Stimulated activated naive CD8-positive, alpha-beta T cell treated with anti-CD3 and anti-CD28 coated beads, Interleukin-15, amount 100 ng/mL, for 72 hours (primary cell): ENCODE measurements at regions not wholly inside any gene's neighbourhood (a gene's known extent, or its start where the extent isn't known, plus 50 kb on each side); places are given as distances from the start of the nearest gene placed in this dataset.

ENCODE experiments used
- ATAC-seq: fragments of 150-1000 bp; cut with Tn5 transposase; 2 replicates; pipeline ENCODE4 v1.10.0; 2021; ENCODE audit warnings: mild to moderate bottlenecking, moderate library complexity
- DNase-seq, 2 donors: peaks; one replicate each; pipeline ENCODE4 v3.0.0; 2021 to 2022
- H3K27ac Mint-ChIP-seq, 2 donors: one replicate each; pipeline ENCODE4 v1.8.0; 2022; ENCODE audit warnings: mild to moderate bottlenecking in 2 of 2, mixed read lengths in 2 of 2, moderate library complexity in 2 of 2
- H3K27me3 Mint-ChIP-seq: one replicate; pipeline ENCODE4 v1.8.0; 2022; ENCODE audit warnings: mixed read lengths
- H3K4me1 Mint-ChIP-seq: one replicate; pipeline ENCODE4 v1.8.0; 2022; ENCODE audit warnings: mild to moderate bottlenecking, mixed read lengths
- H3K4me3 Mint-ChIP-seq, 2 donors: one replicate each; pipeline ENCODE4 v1.8.0; 2022; ENCODE audit warnings: mild to moderate bottlenecking in 2 of 2, mixed read lengths in 2 of 2, moderate library complexity in 1 of 2
- H3K9me3 Mint-ChIP-seq, 2 donors: one replicate each; pipeline ENCODE4 v1.8.0; 2022; ENCODE audit warnings: mixed read lengths in 2 of 2

DNA sequence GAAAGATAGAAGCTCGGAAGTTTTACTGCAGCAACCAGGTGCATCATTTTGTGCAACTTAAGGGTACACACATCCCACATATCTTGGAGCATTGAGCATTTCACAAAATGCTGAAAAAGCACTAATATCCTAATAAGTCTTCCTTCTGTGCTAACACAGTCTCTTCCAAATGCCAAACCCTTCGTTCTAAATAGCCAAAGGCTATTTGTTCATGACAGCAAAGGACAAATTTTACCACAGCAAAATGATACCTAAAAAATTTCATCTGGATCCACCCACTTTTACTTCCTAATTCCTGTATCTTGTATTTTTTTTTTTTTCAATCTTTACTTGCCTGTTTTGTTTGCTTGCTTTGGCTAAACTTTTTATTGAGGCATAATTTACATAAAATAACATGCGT is 435.0 kb downstream of the RND3 start:
- Mint-ChIP-seq H3K4me3 (no peak overlapping the region), H3K27ac (no peak overlapping the region), H3K4me1 (no peaks in the 10 kb centered on the region), H3K27me3 (no peaks in the 10 kb centered on the region), H3K9me3 (peaks cover 0 to 4% of the 10 kb centered on the region in 2 donors)
- no peak for ATAC-seq
- DNase-seq, result no peak

DNA sequence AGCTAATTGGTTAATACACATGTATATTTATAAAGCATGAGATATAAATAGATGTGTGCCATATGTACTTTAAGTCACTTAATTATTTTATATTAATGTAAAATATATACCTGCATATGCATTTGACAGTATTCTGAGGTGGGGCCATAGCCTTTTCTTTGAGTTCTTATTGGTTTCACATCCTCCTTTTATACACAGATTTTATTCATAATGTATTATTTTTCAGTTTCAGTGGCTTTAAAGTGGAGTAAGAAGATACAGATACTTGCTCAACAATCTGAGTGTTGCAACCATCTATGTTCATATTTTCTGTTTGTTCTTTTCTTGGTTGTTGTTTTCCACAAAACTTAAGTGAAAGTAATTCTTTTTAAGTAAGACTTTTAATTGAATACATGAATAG is 436.5 kb downstream of the RND3 start:
- Mint-ChIP-seq H3K27me3 (no peaks in the 10 kb centered on the region), H3K4me3 (no peak overlapping the region), H3K27ac (no peak overlapping the region), H3K4me1 (no peaks in the 10 kb centered on the region), H3K9me3 (peaks cover 4 to 6% of the 10 kb centered on the region in 2 donors)
- DNase-seq, result no peak
- ATAC-seq, result no peak

DNA sequence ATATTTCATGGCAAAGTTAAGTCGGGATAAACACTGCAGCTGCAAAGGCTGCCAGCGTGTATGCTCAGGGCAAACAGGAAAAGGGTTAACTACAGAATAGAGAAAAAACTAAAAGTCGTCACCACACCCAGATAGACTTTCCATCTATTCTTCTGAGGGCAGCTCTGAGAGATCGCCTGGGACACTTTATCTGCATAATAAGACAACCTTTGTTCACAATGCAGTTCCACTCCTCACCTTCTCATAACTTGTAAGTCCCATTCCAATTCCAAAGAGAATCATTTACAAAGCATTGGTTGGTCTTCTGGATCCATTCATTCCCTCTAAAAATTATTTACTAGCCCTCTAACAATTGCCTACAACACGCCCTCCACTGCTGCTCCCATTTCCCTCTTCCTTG is 437.4 kb downstream of the RND3 start:
- ATAC-seq (no peak), DNase-seq (no peak)
- Mint-ChIP-seq H3K9me3 (peaks cover 4 to 6% of the 10 kb centered on the region in 2 donors), H3K27ac (no peak overlapping the region), H3K4me3 (no peak overlapping the region), H3K27me3 (no peaks in the 10 kb centered on the region), H3K4me1 (no peaks in the 10 kb centered on the region)

DNA sequence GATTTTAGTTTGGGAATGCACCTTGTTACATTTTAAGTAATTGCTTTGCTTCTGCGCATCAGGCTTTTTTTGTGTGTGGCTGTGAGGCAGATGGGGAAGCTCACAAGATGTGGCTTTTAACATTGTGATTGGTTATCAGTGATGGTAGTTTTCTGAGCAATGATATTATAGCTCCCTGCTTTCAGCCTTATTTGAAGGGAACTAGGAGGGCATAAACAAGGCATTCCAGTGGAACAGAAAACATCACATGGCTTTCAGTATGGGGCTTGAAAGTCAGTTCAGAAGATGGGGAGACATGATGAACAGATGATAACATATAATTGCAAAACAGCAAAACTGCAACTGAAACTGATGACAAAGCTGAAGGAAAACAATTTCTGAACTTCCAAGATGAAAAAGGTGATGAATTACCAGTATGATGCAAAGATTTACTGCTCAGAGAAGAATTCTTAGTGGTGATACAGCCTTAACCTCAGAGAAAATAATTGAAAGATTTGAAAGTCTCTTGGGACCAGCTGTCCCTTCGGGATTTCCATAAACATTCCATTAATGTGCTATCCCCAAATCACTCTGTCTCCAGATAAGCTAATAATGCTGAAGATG is 439.7 kb downstream of the RND3 start:
- H3K27ac Mint-ChIP-seq, result no peak overlapping the region
- DNase-seq, result no peak
- no peaks in the 10 kb centered on the region for H3K27me3 Mint-ChIP-seq

DNA sequence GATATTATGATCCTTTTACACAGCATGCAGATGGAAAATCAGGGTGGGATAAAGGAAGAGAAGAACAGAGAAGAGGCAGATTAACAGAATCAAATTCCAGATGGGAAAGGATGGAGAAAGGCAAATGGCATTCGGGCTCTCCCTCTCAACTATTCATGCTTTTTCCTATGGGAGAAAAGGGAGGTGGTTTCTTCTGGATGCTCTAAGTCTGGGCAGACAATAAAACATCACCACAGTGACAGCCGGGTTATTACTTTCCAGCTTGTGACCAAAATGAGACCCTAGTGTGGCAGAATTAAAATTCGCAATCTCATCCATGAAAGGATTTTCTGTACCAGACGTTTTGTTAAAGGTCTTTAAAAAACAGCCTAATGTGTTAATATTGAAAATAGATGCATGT is 440.7 kb downstream of the RND3 start:
- H3K27ac Mint-ChIP-seq, result no peak overlapping the region
- peaks cover 0 to 13% of the 10 kb centered on the region in 2 donors for H3K9me3 Mint-ChIP-seq
- no peaks in the 10 kb centered on the region for H3K27me3 Mint-ChIP-seq
- no peak overlapping the region for H3K4me3 Mint-ChIP-seq
- DNase-seq, result no peak
- no peak for ATAC-seq
- no peaks in the 10 kb centered on the region for H3K4me1 Mint-ChIP-seq

More for the DNA sequence above, 439.7 kb downstream of the RND3 start:
- peaks cover 0 to 10% of the 10 kb centered on the region in 2 donors for H3K9me3 Mint-ChIP-seq
- no peak overlapping the region for H3K4me3 Mint-ChIP-seq
- H3K4me1 Mint-ChIP-seq, result no peaks in the 10 kb centered on the region
- ATAC-seq, result no peak

DNA sequence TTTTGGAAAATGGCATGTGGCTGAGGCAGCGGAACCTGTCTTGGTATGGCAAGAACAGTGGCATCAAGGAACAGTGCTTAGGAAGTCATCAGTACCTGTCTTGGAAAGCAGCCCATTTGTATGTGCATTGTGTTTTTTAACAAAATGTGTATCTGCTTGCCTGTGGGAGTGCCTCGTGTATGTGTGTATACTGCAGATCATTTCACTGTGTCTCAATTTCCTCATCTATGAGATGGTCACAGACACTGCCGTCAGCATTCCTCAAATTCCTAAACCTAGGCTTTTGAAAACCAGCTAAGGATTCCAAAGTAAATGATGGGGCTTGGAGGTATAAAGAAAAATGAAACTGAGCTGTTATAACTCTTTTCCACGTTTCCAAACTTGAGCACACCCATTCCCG is 441.3 kb downstream of the RND3 start:
- H3K4me1 Mint-ChIP-seq, result no peaks in the 10 kb centered on the region
- peaks cover 0 to 13% of the 10 kb centered on the region in 2 donors for H3K9me3 Mint-ChIP-seq
- no peak overlapping the region for H3K4me3 Mint-ChIP-seq
- no peaks in the 10 kb centered on the region for H3K27me3 Mint-ChIP-seq
- H3K27ac Mint-ChIP-seq, result no peak overlapping the region
- no peak for DNase-seq
- ATAC-seq, result no peak

DNA sequence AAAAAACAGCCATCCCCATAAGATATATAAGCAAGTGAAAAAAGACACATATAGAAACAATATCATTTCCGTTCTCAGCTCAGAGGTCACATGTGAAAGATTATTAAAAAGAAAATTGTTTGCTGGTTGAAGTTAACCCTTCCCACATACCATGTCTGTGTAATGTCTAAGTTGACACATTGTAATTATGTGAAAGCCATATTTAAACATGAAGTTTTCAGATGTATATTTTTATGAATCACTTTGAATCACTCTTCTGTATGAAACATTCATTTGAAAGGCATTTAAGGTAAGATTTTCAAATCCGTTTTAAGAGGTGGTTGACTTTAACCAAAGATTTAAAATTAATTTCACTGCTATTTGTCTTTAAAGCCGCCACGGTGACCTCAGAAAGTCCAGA is 441.9 kb downstream of the RND3 start:
- Mint-ChIP-seq H3K27me3 (no peaks in the 10 kb centered on the region), H3K9me3 (peaks cover 0 to 13% of the 10 kb centered on the region in 2 donors), H3K4me3 (no peak overlapping the region), H3K4me1 (no peaks in the 10 kb centered on the region), H3K27ac (no peak overlapping the region)
- ATAC-seq, result no peak
- DNase-seq, result no peak

DNA sequence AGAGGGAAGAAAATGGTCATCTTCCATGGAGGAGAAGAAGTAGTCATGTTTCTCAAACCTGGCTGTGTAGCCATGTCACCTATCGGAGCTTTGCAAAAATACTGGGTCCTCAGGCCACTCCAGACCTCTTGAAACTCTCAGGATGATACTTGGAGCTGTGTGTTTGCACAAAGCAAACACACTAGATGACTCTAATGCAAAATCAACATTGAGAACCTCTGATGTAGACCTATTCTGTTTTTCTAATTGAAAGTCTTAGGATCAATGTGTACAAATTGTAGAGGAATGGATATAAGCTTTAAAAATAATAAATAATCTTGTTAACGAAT is 444.3 kb downstream of the RND3 start:
- DNase-seq (no peak), ATAC-seq (no peak)
- Mint-ChIP-seq H3K27ac (no peak overlapping the region), H3K4me1 (no peaks in the 10 kb centered on the region), H3K9me3 (peaks cover 0 to 13% of the 10 kb centered on the region in 2 donors), H3K4me3 (no peak overlapping the region), H3K27me3 (no peaks in the 10 kb centered on the region)

DNA sequence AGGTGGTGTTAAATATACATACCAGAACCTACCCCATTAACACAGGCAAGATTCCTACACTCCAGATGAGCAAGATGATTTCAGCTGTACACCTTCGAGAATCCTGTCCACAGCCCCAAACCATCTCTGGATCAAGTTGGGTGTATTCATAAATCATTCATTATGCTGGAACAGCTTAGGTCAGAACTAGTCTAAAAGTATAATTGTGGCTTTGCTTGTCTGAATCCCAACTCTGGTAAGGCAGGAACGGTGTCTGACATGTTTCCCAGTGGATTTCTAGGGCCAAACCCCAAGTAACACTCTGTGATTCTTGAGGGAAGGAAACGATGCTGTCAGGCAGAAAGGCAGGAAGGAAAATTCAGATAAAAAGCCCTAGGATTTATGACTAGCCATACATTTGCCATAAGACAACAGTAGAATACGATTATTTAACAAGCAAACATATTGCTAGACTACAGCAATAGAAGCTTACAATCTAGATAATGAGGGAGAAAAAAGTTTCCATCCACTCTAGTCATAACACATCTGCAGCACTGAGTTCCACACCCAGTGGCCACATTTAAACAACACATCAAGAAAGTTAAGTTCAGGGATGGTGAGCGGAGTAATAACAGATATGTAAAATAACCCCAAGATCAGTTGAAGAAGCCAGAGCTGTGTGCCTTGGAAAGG is 444.8 kb downstream of the RND3 start:
- no peaks in the 10 kb centered on the region for H3K4me1 Mint-ChIP-seq
- ATAC-seq (no peak), DNase-seq (no peak)
- no peak overlapping the region for H3K27ac Mint-ChIP-seq
- H3K27me3 Mint-ChIP-seq, result no peaks in the 10 kb centered on the region
- peaks cover 0 to 13% of the 10 kb centered on the region in 2 donors for H3K9me3 Mint-ChIP-seq
- H3K4me3 Mint-ChIP-seq, result no peak overlapping the region

DNA sequence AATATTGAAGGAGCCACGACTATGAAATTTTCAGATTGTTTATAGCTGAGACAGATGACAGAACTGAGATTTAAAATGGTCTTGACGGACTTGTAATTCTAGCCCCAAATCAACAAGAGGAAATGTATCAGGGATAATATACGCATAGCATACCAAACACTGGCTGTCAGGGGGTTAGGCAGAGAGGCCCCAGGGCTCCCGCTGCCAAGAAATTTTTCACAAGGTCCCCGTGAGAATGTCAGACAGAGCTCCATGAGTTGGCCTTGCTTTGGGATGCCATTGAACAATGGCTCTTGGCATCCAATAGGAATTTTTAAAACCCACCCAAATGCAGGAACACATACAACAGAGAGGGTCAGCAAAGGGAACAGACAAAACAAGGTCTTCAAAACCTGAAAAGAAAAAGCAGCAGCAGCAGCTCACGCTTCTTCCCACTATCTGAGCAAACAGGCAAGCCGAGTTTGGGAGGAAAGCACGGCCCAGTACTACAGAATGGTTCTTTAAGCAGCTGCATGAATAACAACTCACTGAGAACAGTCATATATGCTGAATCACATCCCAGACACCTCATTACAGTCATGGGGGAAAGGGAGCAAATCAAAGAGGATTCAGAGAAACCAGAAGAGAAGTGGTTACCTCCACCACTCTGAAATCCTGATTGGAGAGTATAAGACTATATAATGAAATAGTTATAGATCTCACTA is 445.6 kb downstream of the RND3 start:
- Mint-ChIP-seq H3K4me3 (no peak overlapping the region), H3K4me1 (no peaks in the 10 kb centered on the region), H3K27me3 (no peaks in the 10 kb centered on the region), H3K27ac (no peak overlapping the region), H3K9me3 (peaks cover 0 to 13% of the 10 kb centered on the region in 2 donors)
- no peak for DNase-seq
- no peak for ATAC-seq

DNA sequence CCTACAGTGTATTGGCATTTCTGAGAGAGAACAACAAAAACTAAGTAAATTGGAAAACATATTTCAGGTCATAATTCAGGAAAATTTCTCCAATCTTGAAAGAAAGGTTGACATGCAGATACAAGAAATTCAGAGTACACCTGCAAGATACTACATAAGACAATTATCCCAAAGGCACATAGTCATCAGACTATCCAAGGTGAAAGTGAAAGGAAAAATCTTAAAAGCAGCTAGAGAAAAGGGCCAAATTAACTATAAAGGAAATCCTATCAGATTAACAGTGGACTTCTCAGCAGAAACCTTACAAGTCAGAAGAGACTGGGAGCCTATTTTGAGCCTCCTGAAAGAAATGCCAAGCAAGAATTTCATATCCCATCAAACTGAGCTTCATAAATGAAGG is 449.0 kb upstream of the MMADHC start:
- Mint-ChIP-seq H3K27me3 (no peaks in the 10 kb centered on the region), H3K9me3 (peaks cover 0 to 6% of the 10 kb centered on the region in 2 donors), H3K4me3 (no peak overlapping the region), H3K27ac (no peak overlapping the region), H3K4me1 (no peaks in the 10 kb centered on the region)
- DNase-seq (no peak), ATAC-seq (no peak)

DNA sequence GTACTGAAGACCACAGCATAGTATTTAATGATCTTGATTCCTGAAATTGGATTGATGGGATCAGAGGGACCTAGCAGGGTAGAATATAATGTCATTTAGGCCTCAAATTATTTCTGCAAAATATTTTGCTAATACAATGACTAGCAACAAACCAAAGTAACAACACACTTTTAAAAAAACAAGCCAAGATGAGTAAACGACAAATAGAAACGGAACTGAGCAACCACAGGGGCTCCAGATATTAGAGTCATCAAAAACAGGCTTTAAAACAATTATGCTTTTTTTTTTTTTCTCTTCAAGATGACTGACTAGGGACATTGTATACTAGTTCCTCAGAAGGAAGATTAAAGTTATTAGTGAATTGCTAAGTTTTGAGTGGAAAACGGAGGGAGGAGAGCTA is 447.1 kb upstream of the MMADHC start:
- no peak overlapping the region for H3K4me3 Mint-ChIP-seq
- H3K9me3 Mint-ChIP-seq, result peaks cover 4 to 6% of the 10 kb centered on the region in 2 donors
- ATAC-seq (no peak), DNase-seq (no peak)
- no peaks in the 10 kb centered on the region for H3K27me3 Mint-ChIP-seq
- no peaks in the 10 kb centered on the region for H3K4me1 Mint-ChIP-seq
- H3K27ac Mint-ChIP-seq, result no peak overlapping the region

DNA sequence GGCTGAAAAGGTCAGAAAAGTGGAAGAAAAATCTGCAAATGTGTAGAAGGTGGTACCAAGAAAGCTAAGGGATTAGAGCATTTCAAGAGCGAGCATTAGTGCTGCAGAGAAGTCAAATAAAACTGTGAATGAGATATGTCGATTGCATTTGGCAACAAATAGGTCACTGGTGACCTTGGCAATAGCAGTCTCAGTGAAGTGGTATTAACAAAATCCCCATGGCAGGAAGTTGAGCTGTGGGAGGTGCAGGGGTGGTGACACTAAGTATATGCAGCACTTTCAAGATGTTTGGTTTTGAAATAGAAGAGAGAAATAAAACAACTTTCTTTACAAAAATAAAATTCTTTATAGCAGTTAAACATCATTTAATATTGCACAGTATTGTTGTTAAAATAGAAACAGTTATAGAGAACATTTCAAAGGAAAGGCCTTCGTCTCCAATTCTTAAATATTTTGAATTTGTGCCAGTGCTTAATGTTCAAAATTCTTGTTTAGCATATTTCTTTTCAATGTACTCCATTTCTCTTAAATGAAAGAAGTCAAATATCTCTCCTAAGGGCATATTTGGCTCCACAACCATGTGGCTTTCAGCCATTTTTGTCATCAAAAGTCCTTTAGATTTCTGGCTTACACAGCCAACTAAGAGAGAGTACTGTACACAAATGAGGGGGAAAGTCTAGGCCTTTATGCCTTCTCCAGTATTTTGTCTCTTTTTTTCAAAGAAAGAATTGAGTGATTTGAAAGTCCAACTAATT is 443.0 kb upstream of the MMADHC start:
- Mint-ChIP-seq H3K4me1 (no peaks in the 10 kb centered on the region), H3K27ac (no peak overlapping the region), H3K9me3 (peaks cover 4 to 6% of the 10 kb centered on the region in 2 donors), H3K4me3 (no peak overlapping the region), H3K27me3 (no peaks in the 10 kb centered on the region)
- DNase-seq (no peak), ATAC-seq (no peak)

DNA sequence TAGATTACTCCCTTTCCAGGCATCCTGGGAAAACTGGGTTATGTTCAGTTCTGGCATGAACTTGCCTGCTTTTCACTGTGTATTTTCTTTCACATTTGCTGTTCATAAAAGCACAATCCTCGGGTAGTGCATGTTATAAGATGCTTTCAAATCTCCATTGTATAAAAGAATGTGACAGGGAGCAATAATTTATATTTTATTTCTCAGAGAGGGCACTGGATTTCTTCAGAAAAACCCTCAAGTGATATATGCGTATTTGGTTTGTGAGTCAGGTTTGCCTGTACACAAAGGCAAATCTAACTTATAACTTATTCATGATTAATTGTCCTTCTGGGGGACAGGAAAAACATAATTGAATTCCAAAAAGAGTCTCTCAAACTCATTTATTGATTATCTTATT is 440.7 kb upstream of the MMADHC start:
- H3K27ac Mint-ChIP-seq, result no peak overlapping the region
- DNase-seq (no peak), ATAC-seq (no peak)
- no peaks in the 10 kb centered on the region for H3K27me3 Mint-ChIP-seq
- H3K9me3 Mint-ChIP-seq, result peaks cover 0 to 4% of the 10 kb centered on the region in 2 donors
- no peaks in the 10 kb centered on the region for H3K4me1 Mint-ChIP-seq
- H3K4me3 Mint-ChIP-seq, result no peak overlapping the region

DNA sequence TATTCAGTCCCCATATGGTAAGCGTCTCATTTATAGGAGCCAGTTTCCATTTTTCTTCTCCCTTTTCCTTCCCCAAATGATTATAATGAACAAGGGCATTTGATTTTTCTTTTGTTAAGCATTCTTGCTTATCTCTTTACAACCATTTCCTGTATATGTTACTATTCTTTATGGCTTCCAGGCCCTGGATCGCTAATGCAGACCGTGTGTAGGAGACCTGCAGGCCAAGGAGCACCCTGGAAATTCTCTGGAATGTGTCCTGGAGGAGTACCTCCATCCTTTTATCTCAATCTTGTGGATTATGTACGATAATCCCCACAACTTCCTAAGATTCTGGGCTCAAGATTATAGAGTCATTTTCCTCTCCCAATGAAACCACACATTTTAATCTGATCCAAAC is 439.6 kb upstream of the MMADHC start:
- Mint-ChIP-seq H3K9me3 (peaks cover 0 to 4% of the 10 kb centered on the region in 2 donors), H3K27ac (no peak overlapping the region), H3K4me3 (no peak overlapping the region), H3K27me3 (no peaks in the 10 kb centered on the region), H3K4me1 (no peaks in the 10 kb centered on the region)
- DNase-seq, result no peak
- ATAC-seq, result no peak

DNA sequence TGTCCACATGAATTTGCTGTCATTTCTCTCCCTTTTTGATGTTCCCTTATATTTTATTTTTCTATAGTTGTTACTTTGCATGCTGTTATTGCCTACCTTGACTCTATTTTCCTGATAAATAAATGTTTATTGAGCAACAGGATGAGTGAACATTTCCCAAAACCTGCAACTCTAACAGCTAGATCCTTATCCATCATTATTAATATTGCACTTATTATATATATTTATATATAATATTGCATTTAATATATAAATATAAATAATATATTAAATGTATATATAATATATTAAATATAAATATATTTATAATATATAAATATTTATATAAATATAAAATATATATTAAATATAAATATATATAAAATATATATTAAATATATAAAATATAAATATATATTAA is 436.1 kb upstream of the MMADHC start:
- Mint-ChIP-seq H3K27me3 (no peaks in the 10 kb centered on the region), H3K27ac (no peak overlapping the region), H3K9me3 (no peaks in the 10 kb centered on the region), H3K4me1 (no peaks in the 10 kb centered on the region), H3K4me3 (no peak overlapping the region)
- ATAC-seq, result no peak
- no peak for DNase-seq
